OCI-LY3 (cell line): ENCODE measurements at regions not wholly inside any gene's neighbourhood (a gene's known extent, or its start where the extent isn't known, plus 50 kb on each side); places are given as distances from the start of the nearest gene placed in this dataset.
"Not testable (repeated sequence)": the region's sequence is repeated elsewhere in the genome, so short reads cannot be mapped to it uniquely, and the experiment has no call there.

Source experiments
- H2AFZ ChIP-seq: fragments of 200-600, 300-600 bp; shearing (Covaris generic); 2 replicates; pipeline ENCODE4 v1.6.0; 2014; ENCODE audit warnings: antibody characterized with exemption, low read depth, low read length
- H3K27ac ChIP-seq: fragments of 200-600, 300-600 bp; sonication (generic); 2 replicates; pipeline ENCODE4 v1.5.1; 2014; ENCODE audit warnings: mild to moderate bottlenecking, low read length, moderate library complexity, mixed read lengths
- H3K27me3 ChIP-seq: fragments of 200-600, 300-600 bp; sonication (generic); 2 replicates; pipeline ENCODE4 v1.6.1; 2014; ENCODE audit warnings: low read depth, low read length, mixed read lengths
- H3K36me3 ChIP-seq: fragments of 200-600, 300-600 bp; sonication (generic); replicated peaks from 2 replicates; pipeline ENCODE3; 2014; ENCODE audit warnings: low read depth, low read length, mixed read lengths
- H3K4me1 ChIP-seq: fragments of 300-600, 200-600 bp; sonication (generic); 2 replicates; pipeline ENCODE4 v1.6.1; 2014; ENCODE audit warnings: low read length, mixed read lengths
- H3K4me2 ChIP-seq: fragments of 200-600, 300-600 bp; sonication (generic); 2 replicates; pipeline ENCODE4 v1.6.1; 2014; ENCODE audit warnings: low read length, mixed read lengths
- H3K4me3 ChIP-seq: fragments of 300-600, 200-600 bp; sonication (generic); 2 replicates; pipeline ENCODE4 v1.5.1; 2014; ENCODE audit warnings: antibody characterized with exemption, mild to moderate bottlenecking, low read length, moderate library complexity
- H3K79me2 ChIP-seq: fragments of 300-600, 200-600 bp; shearing (Covaris generic); 2 replicates; pipeline ENCODE4 v1.6.1; 2014; ENCODE audit warnings: mild to moderate bottlenecking, low read length, mixed read lengths
- H3K9ac ChIP-seq: fragments of 300-600, 200-600 bp; shearing (Covaris generic); 2 replicates; pipeline ENCODE4 v1.6.0; 2014; ENCODE audit warnings: mild to moderate bottlenecking, low read length, moderate library complexity
- H3K9me3 ChIP-seq: fragments of 200-600, 300-600 bp; shearing (Covaris generic); 2 replicates; pipeline ENCODE4 v1.6.1; 2014; ENCODE audit warnings: low read length, mixed read lengths; ENCODE audit not compliant: insufficient read depth
- H4K20me1 ChIP-seq: fragments of 200-600, 300-600 bp; sonication (generic); 2 replicates; pipeline ENCODE4 v1.6.1; 2016; ENCODE audit warnings: low read length, mixed read lengths; ENCODE audit not compliant: insufficient read depth
- EZH2phosphoT487 ChIP-seq: fragments of 200-600 bp; shearing (Covaris generic); IDR thresholded peaks from 2 replicates; pipeline ENCODE4 v1.6.1; 2018; ENCODE audit warnings: antibody characterized with exemption, mixed run types, low read depth
- TF ChIP-seq, protein P1 (sequence below): fragments of 200-600, 300-600 bp; sonication (generic); IDR thresholded peaks from 2 replicates; pipeline ENCODE4 v1.5.1; 2014; ENCODE audit warnings: antibody characterized with exemption, low read length, low read depth

DNA sequence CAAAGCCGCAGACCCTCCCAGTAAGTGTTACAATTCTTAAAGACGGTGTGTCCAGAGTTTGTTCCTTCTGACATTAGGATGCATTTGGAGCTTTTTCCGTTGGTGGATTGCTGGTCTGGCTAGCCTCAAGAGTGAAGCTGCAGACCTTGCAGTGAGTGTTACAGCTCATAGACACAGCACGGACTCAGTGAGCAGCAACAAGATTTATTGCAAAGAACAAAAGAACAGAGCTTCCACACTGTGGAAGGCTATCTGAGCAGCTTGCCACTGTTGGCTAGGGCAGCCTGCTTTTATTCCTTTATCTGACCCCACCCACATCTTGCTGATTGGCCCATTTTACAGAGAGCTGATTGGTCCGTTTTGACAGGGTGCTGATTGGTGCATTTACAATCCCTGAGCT lies 242.8 kb upstream of the SGCG start:
- H3K27ac ChIP-seq, result no peak overlapping the region
- H3K4me2 ChIP-seq, result no peak overlapping the region
- H3K27me3 ChIP-seq, result no peaks in the 10 kb centered on the region
- no peak overlapping the region for H3K4me3 ChIP-seq
- no peaks in the 10 kb centered on the region for H3K79me2 ChIP-seq
- TF ChIP-seq EZH2phosphoT487, result no peak
- TF ChIP-seq, protein P1, sequence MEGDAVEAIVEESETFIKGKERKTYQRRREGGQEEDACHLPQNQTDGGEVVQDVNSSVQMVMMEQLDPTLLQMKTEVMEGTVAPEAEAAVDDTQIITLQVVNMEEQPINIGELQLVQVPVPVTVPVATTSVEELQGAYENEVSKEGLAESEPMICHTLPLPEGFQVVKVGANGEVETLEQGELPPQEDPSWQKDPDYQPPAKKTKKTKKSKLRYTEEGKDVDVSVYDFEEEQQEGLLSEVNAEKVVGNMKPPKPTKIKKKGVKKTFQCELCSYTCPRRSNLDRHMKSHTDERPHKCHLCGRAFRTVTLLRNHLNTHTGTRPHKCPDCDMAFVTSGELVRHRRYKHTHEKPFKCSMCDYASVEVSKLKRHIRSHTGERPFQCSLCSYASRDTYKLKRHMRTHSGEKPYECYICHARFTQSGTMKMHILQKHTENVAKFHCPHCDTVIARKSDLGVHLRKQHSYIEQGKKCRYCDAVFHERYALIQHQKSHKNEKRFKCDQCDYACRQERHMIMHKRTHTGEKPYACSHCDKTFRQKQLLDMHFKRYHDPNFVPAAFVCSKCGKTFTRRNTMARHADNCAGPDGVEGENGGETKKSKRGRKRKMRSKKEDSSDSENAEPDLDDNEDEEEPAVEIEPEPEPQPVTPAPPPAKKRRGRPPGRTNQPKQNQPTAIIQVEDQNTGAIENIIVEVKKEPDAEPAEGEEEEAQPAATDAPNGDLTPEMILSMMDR, result no peak
- no peak overlapping the region for H3K9ac ChIP-seq
- no peak overlapping the region for H2AFZ ChIP-seq
- H3K4me1 ChIP-seq, result no peaks in the 10 kb centered on the region
- H3K9me3 ChIP-seq, result no peaks in the 10 kb centered on the region
- H4K20me1 ChIP-seq, result no peaks in the 10 kb centered on the region
- H3K36me3 ChIP-seq, result no peaks in the 10 kb centered on the region

DNA sequence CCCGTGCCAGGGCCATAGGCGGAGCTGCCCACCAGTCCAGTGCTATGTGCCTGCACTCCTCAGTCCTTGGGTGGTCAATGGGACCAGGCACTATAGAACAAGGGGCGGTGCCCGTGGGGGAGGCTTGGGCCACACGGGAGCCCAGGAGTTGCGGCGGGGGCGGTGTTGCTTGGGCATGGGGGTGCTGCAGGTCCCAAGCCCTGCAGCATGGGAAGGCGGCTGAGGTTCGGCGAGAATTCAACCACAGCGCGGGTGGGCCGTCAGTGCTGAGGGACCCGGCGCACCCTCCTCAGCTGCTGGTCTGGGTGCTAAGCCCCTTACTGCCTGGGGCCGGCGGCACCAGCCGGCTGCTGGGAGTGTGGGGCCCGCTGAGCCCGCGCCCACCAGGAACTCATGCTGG lies 242.2 kb upstream of the SGCG start:
- no peak for TF ChIP-seq EZH2phosphoT487
- H3K4me1 ChIP-seq, result no peaks in the 10 kb centered on the region
- H3K27ac ChIP-seq, result no peak overlapping the region
- H3K27me3 ChIP-seq, result no peaks in the 10 kb centered on the region
- H3K9ac ChIP-seq, result no peak overlapping the region
- no peak overlapping the region for H3K4me2 ChIP-seq
- H4K20me1 ChIP-seq, result no peaks in the 10 kb centered on the region
- no peaks in the 10 kb centered on the region for H3K79me2 ChIP-seq
- no peak overlapping the region for H3K4me3 ChIP-seq
- no peak overlapping the region for H2AFZ ChIP-seq
- no peaks in the 10 kb centered on the region for H3K9me3 ChIP-seq
- H3K36me3 ChIP-seq, result no peaks in the 10 kb centered on the region

DNA sequence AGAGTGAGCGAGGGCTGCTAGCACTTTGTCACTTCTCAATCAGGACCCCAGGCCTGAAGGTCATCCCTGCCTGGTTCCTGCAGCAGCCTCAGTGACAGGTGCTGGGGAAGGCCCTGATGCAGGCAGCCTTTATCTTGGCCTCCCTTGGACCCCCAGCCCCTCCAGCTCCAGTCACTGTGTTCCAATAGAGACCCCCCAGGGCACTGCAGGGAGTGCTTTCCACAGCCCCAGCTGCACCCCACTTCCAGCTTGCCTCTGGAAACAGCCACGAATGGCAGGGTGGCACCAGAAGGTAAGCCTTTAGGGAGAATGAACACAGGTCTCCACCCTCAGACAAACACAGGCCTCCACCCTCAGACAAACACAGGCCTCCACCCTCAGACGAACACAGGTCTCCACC lies 241.6 kb upstream of the SGCG start:
- Histone ChIP-seq H3K27ac (no peak overlapping the region), H3K9ac (no peak overlapping the region), H3K9me3 (no peaks in the 10 kb centered on the region), H2AFZ (no peak overlapping the region), H3K4me3 (no peak overlapping the region), H3K4me2 (no peak overlapping the region), H3K27me3 (no peaks in the 10 kb centered on the region), H3K4me1 (no peaks in the 10 kb centered on the region), H3K79me2 (no peaks in the 10 kb centered on the region), H3K36me3 (no peaks in the 10 kb centered on the region), H4K20me1 (no peaks in the 10 kb centered on the region)
- TF ChIP-seq, protein P1, result no peak
- no peak for TF ChIP-seq EZH2phosphoT487

DNA sequence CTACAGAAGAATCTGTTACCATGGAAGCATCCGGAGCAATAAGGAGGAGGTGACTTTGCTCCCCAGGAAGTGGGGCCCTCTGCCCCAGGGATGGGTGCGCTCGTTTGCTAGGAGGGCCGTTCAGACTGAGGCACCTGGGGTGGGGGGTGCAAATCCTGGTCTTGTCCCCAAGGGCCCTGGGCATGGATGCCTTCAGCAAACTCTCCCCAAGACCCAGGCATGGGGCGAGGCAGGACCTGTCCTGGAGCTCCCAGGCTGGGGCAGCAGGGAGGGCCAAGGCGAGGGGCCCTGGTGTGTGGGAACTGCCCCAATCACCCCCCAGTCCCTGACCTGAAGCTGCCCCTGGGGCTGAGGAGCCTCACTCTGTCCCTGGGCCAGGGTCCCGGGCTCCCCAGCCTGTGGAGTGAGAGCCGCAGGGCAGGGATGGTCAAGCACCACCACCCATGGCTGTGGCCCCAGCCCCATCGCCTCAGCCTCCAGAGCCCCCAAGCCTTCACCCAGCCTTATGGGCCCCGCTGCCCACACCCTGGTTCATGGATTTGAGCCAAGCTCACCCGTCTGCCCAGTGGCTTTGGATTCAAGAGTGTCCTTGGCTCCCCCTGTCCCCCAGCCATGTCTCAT lies 240.6 kb upstream of the SGCG start:
- no peaks in the 10 kb centered on the region for H3K79me2 ChIP-seq
- no peak overlapping the region for H3K4me2 ChIP-seq
- TF ChIP-seq, protein P1, result no peak
- TF ChIP-seq EZH2phosphoT487, result no peak
- no peaks in the 10 kb centered on the region for H3K9me3 ChIP-seq
- no peak overlapping the region for H3K27ac ChIP-seq
- H3K9ac ChIP-seq, result no peak overlapping the region
- H3K36me3 ChIP-seq, result no peaks in the 10 kb centered on the region
- no peaks in the 10 kb centered on the region for H4K20me1 ChIP-seq
- H3K4me3 ChIP-seq, result no peak overlapping the region
- H3K4me1 ChIP-seq, result no peaks in the 10 kb centered on the region
- no peak overlapping the region for H2AFZ ChIP-seq
- H3K27me3 ChIP-seq, result no peaks in the 10 kb centered on the region

DNA sequence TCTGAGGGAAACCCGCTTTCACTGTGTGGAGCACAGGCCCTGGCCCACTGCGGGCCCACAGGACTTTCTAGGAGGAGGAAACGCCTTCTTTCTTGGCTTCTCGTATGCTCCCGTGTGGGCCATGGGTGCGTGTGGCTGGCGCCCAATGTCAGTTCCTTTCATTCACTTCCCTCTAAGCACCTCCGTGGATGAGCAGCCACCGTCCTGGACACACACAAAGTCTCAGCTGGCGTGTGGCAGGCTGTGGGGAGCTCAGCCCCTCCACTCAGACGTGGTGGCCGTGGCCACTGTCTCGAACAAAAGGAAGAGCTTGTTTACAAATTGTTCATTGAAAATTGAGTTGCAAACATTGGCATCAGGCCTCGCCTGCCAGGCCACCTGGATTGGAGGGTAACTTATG lies 240.0 kb upstream of the SGCG start:
- no peak overlapping the region for H3K27ac ChIP-seq
- TF ChIP-seq, protein P1, result no peak
- TF ChIP-seq EZH2phosphoT487, result no peak
- no peaks in the 10 kb centered on the region for H3K27me3 ChIP-seq

DNA sequence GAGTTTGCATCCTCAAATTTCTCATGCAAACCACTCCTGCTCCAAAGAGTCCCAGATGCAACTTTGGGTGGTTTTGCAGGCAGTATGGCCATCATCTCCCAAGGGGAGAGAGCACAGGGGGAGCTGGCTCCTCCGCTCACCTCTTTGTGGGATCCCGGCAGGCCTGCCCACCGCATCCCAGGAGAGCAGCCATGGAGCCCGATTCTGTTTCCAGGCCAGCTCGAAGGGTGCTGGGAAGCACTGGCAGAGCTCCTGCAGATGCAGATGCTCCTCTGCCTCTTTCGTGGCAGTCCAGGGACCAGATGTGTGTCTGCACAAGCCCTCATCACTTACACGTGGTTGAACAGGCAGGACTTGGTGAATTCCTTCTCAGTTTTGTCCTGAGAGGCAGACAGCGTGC lies 239.3 kb upstream of the SGCG start:
- not testable (repeated sequence) for H3K4me2 ChIP-seq, H3K27ac ChIP-seq, H3K9ac ChIP-seq, H2AFZ ChIP-seq, H3K36me3 ChIP-seq, H3K9me3 ChIP-seq, H3K4me3 ChIP-seq, H3K79me2 ChIP-seq, H3K27me3 ChIP-seq, H3K4me1 ChIP-seq, H4K20me1 ChIP-seq

More for the DNA sequence above, 240.0 kb upstream of the SGCG start:
- H3K9me3 ChIP-seq, result no peaks in the 10 kb centered on the region
- H3K9ac ChIP-seq, result no peak overlapping the region
- H3K4me3 ChIP-seq, result no peak overlapping the region
- H3K36me3 ChIP-seq, result no peaks in the 10 kb centered on the region
- H4K20me1 ChIP-seq, result no peaks in the 10 kb centered on the region
- H2AFZ ChIP-seq, result no peak overlapping the region
- no peaks in the 10 kb centered on the region for H3K4me1 ChIP-seq
- H3K4me2 ChIP-seq, result no peak overlapping the region
- H3K79me2 ChIP-seq, result no peaks in the 10 kb centered on the region

DNA sequence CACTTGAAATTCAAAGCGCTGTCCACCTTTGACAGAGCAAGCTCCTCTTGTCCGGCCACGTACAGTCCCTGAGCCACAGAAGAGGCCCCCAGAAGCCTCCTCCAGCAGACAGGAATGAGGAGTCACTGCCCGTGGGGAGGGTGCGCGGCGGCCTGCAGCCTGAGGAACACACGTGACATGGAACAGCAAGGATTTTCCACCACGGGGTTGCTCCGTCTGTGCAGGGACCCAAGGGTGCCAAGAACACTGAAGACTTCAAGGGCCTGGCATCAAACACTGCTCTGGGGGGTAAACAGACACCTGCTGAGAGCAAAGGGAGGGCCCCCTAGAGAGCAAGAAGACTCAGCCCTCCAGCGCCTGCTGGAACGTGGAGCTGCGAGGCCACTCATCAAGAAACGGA lies 237.9 kb upstream of the SGCG start:
- not testable (repeated sequence) for H4K20me1 ChIP-seq, H3K79me2 ChIP-seq, H3K4me3 ChIP-seq

More for the DNA sequence above, 237.9 kb upstream of the SGCG start:
- H3K4me1 ChIP-seq, H3K36me3 ChIP-seq, H3K4me2 ChIP-seq, H3K9ac ChIP-seq, H2AFZ ChIP-seq, H3K27me3 ChIP-seq, H3K27ac ChIP-seq, H3K9me3 ChIP-seq: not testable (repeated sequence)
